ENCODE measurements at regions not wholly inside any gene's neighbourhood (a gene's known extent, or its start where the extent isn't known, plus 50 kb on each side); places are given as distances from the start of the nearest gene placed in this dataset.
A peak's percentile ranks its signal among the peaks of the same experiment; 100 is the strongest.

- H2AK5ac ChIP-seq (ENCODE audit: low read depth, low read length) = no peak overlapping the region
- H3K4me1 ChIP-seq (ENCODE audit: control insufficient read depth, insufficient read depth, low read length) = peaks cover 3% of the 10 kb centered on the region; the same call in 1 of the 2 replicates
- intact Hi-C loops (cut with micrococcal nuclease) = loop anchor here (10.0 kb wide), 1 partner anchor 1085 kb away; no protein-coding TSS in a partner anchor
- no peak overlapping the region for H4K8ac ChIP-seq (ENCODE audit: low read depth in 2 of 2, low read length in 2 of 2)
- H2BK20ac ChIP-seq (ENCODE audit: low read depth, low read length) = no peak overlapping the region
- POLR2A ChIA-PET (ENCODE audit: unreplicated experiment) = no interaction called here
- H2BK5ac ChIP-seq (ENCODE audit: low read depth, low read length, poor library complexity, severe bottlenecking) = no peak overlapping the region
- no peak overlapping the region for H2AFZ ChIP-seq (replicated peaks; ENCODE audit: low read length, poor library complexity)
- CTCF ChIA-PET = no interaction called here
- H4K91ac ChIP-seq (ENCODE audit: insufficient read depth, low read depth, low read length) = no peak overlapping the region
- H3K9me3 ChIP-seq (ENCODE audit: control insufficient read depth, insufficient read depth, low read length) = no peaks in the 10 kb centered on the region
- no peak overlapping the region for H3K9ac ChIP-seq (ENCODE audit: low read depth, low read length)
- H3K4me2 ChIP-seq (ENCODE audit: low read depth, low read length) = no peak overlapping the region
- H3K27ac ChIP-seq (ENCODE audit: insufficient read depth, low read length) = no peak overlapping the region
- H2AK9ac ChIP-seq (replicated peaks; ENCODE audit: low read depth, low read length, poor library complexity) = peak overlapping the region; percentile 74
- peaks cover 3% of the 10 kb centered on the region for H3K9me1 ChIP-seq (ENCODE audit: insufficient read depth, low read length)
- H3K36me3 ChIP-seq (ENCODE audit: control insufficient read depth, insufficient read depth, low read length) = no peaks in the 10 kb centered on the region
- H4K20me1 ChIP-seq (ENCODE audit: insufficient read depth, low read length) = no peaks in the 10 kb centered on the region
- H3K4me3 ChIP-seq (ENCODE audit: insufficient read depth, low read depth, low read length) = no peak overlapping the region
- no peaks in the 10 kb centered on the region for H3K79me1 ChIP-seq (ENCODE audit: low read depth in 1 of 2, low read length in 2 of 2)
- H4K5ac ChIP-seq (ENCODE audit: low read depth, low read length) = no peak overlapping the region
- no peak overlapping the region; the same call in 2 of the 3 replicates for H2BK15ac ChIP-seq (ENCODE audit: low read depth, low read length)
- no peak for TF ChIP-seq RCOR1 (IDR thresholded peaks at IDR 0.05; ENCODE audit: insufficient replicate concordance, low read length)
- no peak overlapping the region for H2BK120ac ChIP-seq (ENCODE audit: low read depth, low read length)
- dilution Hi-C loops (cut with HindIII; ENCODE audit: low sequenced_read_pairs, unreplicated experiment) = no loop called here
- no peak overlapping the region for H3K56ac ChIP-seq (ENCODE audit: extremely low read depth, insufficient read depth, low read length)
- no TSS peak for BruUV-seq (replicated peaks)
- in situ Hi-C loops (cut with MboI; ENCODE audit: low sequenced_read_pairs) = no loop called here
- ATAC-seq (ENCODE audit: low read depth) (no peak), DNase-seq (no peak)
- H3K14ac ChIP-seq (replicated peaks; ENCODE audit: low read depth, low read length) = no peak overlapping the region
- WGBS, 2 experiments (ENCODE audit: extremely low coverage in 2 of 2, insufficient read length in 1 of 2) = 95% methylated on average over 2 of the region's 8 CpGs; no CpG with 5 or more reads in 1 of the 2 experiments
- H3K18ac ChIP-seq (ENCODE audit: low read depth, low read length) = no peak overlapping the region
- no peak overlapping the region for H3K23ac ChIP-seq (ENCODE audit: low read depth, low read length)
- H3K27me3 ChIP-seq (ENCODE audit: control insufficient read depth, insufficient read depth, low read length) = no peaks in the 10 kb centered on the region
- no peak overlapping the region for H3K4ac ChIP-seq (ENCODE audit: low read depth, low read length)
Measured at GRCh38 chr12:93019975-93020630, 91.0 kb upstream of the EEA1 start.

All from IMR-90 (cell line).